Body of pancreas (tissue), 4 donors: ENCODE measurements at regions not wholly inside any gene's neighbourhood (a gene's known extent, or its start where the extent isn't known, plus 50 kb on each side); places are given as distances from the start of the nearest gene placed in this dataset.

Experiments used
- POLR2A ChIP-seq, 3 donors: fragments of 450-650 bp; IDR thresholded peaks; one replicate each; pipeline ENCODE4 v1.6.1; 2016; ENCODE audit warnings: antibody characterized with exemption in 3 of 3, mild to moderate bottlenecking in 2 of 3
- TF ChIP-seq, protein P1 (sequence below), 7 experiments: fragments of 450-650 bp in 4 of 7; fragments of 200-600 bp in 3 of 7; sonication (generic) in 3 of 7; IDR thresholded peaks; one replicate each; pipeline ENCODE4 v1.5.1; 2016 to 2019; ENCODE audit warnings: antibody characterized with exemption in 7 of 7

DNA sequence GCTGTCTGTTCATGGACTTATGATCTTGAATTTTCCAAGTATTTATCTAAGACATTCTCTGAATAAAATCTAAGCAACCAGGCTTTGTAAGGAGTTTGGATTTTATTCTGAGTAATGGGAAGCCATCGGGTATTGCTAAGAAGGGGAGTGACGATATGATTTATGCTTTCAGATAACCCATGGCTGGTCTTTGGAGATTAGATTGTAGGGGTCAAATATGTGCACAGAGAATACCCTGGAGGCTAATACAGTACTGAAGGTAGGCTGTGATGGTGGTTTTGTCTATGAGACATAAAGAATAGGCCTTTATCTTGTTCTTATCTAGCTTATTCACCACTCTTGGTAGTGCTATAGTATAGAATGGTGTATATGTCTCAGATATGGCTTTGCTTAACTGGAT is 60.0 kb upstream of the C5orf46 start:
- TF ChIP-seq, protein P1, sequence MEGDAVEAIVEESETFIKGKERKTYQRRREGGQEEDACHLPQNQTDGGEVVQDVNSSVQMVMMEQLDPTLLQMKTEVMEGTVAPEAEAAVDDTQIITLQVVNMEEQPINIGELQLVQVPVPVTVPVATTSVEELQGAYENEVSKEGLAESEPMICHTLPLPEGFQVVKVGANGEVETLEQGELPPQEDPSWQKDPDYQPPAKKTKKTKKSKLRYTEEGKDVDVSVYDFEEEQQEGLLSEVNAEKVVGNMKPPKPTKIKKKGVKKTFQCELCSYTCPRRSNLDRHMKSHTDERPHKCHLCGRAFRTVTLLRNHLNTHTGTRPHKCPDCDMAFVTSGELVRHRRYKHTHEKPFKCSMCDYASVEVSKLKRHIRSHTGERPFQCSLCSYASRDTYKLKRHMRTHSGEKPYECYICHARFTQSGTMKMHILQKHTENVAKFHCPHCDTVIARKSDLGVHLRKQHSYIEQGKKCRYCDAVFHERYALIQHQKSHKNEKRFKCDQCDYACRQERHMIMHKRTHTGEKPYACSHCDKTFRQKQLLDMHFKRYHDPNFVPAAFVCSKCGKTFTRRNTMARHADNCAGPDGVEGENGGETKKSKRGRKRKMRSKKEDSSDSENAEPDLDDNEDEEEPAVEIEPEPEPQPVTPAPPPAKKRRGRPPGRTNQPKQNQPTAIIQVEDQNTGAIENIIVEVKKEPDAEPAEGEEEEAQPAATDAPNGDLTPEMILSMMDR (IDR thresholded peaks at IDR 0.05): no peak
- no peak for TF ChIP-seq POLR2A (IDR thresholded peaks at IDR 0.05)
